Astrocyte (in vitro differentiated cells and primary cell): ENCODE measurements at regions not wholly inside any gene's neighbourhood (a gene's known extent, or its start where the extent isn't known, plus 50 kb on each side); places are given as distances from the start of the nearest gene placed in this dataset.

ENCODE experiments used
- EZH2 ChIP-seq: IDR thresholded peaks from 2 replicates; pipeline ENCODE4 v1.6.1; 2012; ENCODE audit warnings: mild to moderate bottlenecking, low read length, inconsistent platforms; ENCODE audit not compliant: insufficient read depth
- TF ChIP-seq, protein P1 (sequence below): IDR thresholded peaks from 2 replicates; pipeline ENCODE4 v1.5.1; 2011; ENCODE audit warnings: low read depth, mild to moderate bottlenecking, inconsistent platforms, low read length, moderate library complexity; ENCODE audit not compliant: insufficient read depth

DNA sequence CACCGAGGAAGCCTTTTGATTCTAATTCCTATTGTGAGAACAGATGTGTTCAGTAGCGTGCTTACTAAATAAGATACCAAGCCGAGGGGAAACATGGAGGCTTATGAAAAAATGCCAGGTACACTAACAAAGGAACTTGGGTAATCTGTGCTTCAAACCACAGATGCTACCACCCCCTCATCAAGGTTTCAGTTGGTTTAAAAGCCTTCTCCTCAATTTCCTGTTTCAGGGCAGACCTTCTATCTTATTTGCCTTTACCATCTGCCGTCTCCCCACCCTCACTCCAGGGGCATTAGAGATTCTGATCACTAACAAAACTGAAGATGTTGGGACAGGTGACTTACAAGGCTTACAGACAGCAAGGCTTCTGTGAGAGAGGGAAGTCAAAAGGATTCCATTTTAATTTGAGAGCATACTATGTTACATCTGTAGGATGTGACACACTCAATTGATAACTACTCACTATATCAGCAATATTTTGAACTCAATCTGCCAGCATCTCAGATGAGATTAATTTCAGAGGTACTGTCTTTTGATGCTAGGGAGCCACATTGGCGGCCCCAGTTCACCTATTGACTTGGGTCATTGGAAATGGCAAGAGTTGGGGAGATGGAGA, 60.6 kb upstream of the PLCL2 start:
- TF ChIP-seq, protein P1, sequence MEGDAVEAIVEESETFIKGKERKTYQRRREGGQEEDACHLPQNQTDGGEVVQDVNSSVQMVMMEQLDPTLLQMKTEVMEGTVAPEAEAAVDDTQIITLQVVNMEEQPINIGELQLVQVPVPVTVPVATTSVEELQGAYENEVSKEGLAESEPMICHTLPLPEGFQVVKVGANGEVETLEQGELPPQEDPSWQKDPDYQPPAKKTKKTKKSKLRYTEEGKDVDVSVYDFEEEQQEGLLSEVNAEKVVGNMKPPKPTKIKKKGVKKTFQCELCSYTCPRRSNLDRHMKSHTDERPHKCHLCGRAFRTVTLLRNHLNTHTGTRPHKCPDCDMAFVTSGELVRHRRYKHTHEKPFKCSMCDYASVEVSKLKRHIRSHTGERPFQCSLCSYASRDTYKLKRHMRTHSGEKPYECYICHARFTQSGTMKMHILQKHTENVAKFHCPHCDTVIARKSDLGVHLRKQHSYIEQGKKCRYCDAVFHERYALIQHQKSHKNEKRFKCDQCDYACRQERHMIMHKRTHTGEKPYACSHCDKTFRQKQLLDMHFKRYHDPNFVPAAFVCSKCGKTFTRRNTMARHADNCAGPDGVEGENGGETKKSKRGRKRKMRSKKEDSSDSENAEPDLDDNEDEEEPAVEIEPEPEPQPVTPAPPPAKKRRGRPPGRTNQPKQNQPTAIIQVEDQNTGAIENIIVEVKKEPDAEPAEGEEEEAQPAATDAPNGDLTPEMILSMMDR: no peak
- TF ChIP-seq EZH2: no peak
